ENCODE measurements at regions not wholly inside any gene's neighbourhood (a gene's known extent, or its start where the extent isn't known, plus 50 kb on each side); places are given as distances from the start of the nearest gene placed in this dataset.

DNA sequence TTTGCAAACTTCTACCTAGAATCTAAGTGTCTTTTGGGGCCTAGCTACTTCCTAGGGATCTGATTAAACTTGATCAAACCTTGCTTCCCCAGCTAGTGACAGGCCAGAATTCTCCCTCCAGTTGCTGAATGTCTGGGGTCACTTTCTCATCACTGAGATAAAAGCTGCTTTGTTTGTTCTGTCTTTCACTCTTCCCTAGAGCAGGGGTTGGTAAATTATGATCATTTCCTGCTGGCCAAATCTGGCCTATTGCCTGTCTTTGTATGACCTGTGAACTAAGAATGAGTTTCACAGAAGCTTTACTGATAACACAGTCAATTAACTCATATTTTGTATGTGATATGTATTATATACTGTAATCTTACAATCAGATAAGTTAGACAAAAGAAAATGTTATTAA is 157.8 kb upstream of the AADAT start:
- no peak for DNase-seq
- TF ChIP-seq, protein P1, sequence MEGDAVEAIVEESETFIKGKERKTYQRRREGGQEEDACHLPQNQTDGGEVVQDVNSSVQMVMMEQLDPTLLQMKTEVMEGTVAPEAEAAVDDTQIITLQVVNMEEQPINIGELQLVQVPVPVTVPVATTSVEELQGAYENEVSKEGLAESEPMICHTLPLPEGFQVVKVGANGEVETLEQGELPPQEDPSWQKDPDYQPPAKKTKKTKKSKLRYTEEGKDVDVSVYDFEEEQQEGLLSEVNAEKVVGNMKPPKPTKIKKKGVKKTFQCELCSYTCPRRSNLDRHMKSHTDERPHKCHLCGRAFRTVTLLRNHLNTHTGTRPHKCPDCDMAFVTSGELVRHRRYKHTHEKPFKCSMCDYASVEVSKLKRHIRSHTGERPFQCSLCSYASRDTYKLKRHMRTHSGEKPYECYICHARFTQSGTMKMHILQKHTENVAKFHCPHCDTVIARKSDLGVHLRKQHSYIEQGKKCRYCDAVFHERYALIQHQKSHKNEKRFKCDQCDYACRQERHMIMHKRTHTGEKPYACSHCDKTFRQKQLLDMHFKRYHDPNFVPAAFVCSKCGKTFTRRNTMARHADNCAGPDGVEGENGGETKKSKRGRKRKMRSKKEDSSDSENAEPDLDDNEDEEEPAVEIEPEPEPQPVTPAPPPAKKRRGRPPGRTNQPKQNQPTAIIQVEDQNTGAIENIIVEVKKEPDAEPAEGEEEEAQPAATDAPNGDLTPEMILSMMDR (IDR thresholded peaks at IDR 0.05; ENCODE audit: low read depth, low read length), result no peak

DNA sequence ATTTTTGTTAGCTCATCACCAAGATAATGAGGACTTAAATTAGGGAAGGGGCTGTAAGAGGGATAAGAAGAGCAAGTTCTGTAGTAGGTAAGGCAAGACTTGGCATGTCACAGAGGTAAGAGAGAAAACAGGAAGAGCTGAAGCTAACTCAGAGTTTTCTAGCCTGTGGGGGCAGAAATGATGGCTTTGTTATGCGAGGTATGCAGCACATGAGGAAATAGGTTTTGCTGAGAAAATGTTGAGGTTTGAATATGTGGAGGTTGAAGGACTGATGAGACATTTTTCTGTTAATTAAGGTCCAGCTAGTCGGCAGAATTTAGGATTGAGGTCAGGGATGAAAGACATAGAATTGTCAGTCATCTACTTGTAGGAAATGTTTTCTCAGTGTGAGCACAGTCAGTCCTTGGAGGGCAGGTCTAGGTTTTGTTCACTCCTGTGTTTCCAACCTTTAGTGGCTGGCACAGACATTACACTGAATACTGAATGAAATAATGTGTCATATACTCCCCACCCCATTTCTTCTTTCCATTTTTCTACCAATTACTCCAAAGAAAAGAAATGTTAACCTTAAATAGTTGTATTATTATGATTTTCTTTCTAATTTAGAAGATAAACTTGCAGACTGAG is 154.0 kb upstream of the AADAT start:
- H3K9me3 ChIP-seq, result no peaks in the 10 kb centered on the region
- no peaks in the 10 kb centered on the region for H3K27me3 ChIP-seq
- DNase-seq, result no peak
- TF ChIP-seq, protein P1 (IDR thresholded peaks at IDR 0.05; ENCODE audit: low read depth, low read length), result no peak
- H3K4me1 ChIP-seq, result no peaks in the 10 kb centered on the region
- H3K4me3 ChIP-seq (ENCODE audit: low read depth, low read length), result no peak overlapping the region
- H3K36me3 ChIP-seq, result no peaks in the 10 kb centered on the region

More for the DNA sequence above, 157.8 kb upstream of the AADAT start:
- Histone ChIP-seq H3K9me3 (no peaks in the 10 kb centered on the region), H3K36me3 (no peaks in the 10 kb centered on the region), H3K4me1 (no peaks in the 10 kb centered on the region), H3K27me3 (no peaks in the 10 kb centered on the region), H3K4me3 (ENCODE audit: low read depth, low read length) (no peak overlapping the region)

DNA sequence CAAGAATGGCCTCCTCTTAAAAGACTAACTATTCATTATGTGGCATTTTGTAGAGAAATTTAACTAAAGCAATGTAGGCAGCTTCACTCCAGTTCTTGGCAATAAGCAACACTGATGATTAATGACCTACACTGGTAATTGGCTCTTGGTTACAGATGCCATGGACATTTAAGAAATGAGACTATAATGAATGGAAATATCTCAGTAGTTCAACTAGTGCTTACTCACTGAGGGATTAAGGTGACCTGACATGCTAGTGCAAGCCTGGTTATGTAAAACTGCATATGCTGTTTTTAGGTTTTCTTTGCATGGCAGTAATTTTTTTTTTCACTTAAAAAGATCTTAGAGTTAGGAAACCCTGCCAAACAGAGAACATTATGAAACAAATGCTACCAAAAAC is 152.7 kb upstream of the AADAT start:
- H3K4me3 ChIP-seq (ENCODE audit: low read depth, low read length), result no peak overlapping the region
- no peaks in the 10 kb centered on the region for H3K4me1 ChIP-seq
- H3K27me3 ChIP-seq, result no peaks in the 10 kb centered on the region
- TF ChIP-seq, protein P1 (IDR thresholded peaks at IDR 0.05; ENCODE audit: low read depth, low read length), result no peak
- no peaks in the 10 kb centered on the region for H3K36me3 ChIP-seq
- no peaks in the 10 kb centered on the region for H3K9me3 ChIP-seq
- DNase-seq, result no peak

DNA sequence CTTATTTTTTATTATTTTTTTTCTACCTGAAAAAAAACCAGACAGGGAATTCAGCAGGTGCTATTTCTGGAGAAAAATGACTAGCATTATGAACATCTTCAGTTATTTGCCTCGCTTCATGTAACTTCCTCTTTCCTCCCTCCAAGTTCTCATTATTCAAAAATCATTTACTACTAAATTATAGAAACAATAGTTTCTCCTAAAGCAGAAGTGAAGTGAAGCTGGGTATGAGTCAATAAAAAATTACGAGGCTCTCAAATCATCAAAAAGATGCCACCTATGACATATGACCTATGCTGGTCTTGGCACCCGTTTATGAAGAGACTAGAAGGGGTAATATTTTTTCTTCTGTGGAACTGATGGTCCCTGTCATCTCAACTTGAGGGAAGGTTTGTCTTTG is 145.0 kb upstream of the AADAT start:
- Histone ChIP-seq H3K27me3 (no peaks in the 10 kb centered on the region), H3K4me1 (no peaks in the 10 kb centered on the region), H3K4me3 (ENCODE audit: low read depth, low read length) (no peak overlapping the region), H3K36me3 (no peaks in the 10 kb centered on the region), H3K9me3 (no peaks in the 10 kb centered on the region)
- TF ChIP-seq, protein P1 (IDR thresholded peaks at IDR 0.05; ENCODE audit: low read depth, low read length), result no peak
- no peak for DNase-seq

DNA sequence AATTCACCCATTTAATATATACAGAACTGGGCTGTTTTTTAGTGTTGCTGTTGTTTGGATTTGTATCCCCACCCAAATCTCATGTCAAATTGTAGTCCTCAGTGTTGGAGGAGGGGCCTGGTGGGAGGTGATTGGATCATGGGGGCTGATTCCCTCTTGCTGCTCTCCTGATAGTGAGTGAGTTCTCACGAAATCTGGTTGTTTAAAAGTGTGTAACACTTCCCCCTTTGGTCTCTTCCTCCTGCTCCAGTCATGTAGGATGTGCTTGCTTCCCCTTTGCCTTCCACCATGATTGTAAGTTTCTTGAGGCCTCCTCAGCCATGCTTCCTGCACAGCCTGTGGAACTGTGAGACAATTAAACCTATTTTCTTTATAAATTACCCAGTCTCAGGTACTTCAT is 141.6 kb upstream of the AADAT start:
- Histone ChIP-seq H3K36me3 (no peaks in the 10 kb centered on the region), H3K4me3 (ENCODE audit: low read depth, low read length) (no peak overlapping the region), H3K27me3 (no peaks in the 10 kb centered on the region), H3K4me1 (no peaks in the 10 kb centered on the region), H3K9me3 (no peaks in the 10 kb centered on the region)
- TF ChIP-seq, protein P1 (IDR thresholded peaks at IDR 0.05; ENCODE audit: low read depth, low read length), result no peak
- no peak for DNase-seq

DNA sequence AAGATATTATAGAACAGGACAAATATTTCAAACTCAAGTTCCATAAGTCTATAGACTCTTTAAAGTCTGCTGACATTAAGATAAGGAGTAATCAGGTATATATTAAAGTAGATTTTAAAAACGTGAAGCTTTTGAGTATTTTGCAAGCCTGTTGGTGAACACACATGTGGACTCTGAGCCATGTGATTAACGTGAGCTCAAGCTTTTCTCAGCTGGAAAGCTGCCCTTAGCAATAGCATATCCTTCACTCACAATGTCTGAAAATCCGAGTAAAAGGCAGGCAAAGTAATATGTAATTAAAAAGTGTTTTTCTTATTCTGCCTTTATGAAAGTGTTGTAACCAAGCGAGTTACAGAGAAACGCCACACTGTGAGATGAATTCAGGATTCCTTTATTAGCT is 140.5 kb upstream of the AADAT start:
- no peak for DNase-seq
- TF ChIP-seq, protein P1 (IDR thresholded peaks at IDR 0.05; ENCODE audit: low read depth, low read length), result no peak
- H3K4me1 ChIP-seq, result no peaks in the 10 kb centered on the region
- H3K9me3 ChIP-seq, result no peaks in the 10 kb centered on the region
- no peaks in the 10 kb centered on the region for H3K27me3 ChIP-seq
- H3K4me3 ChIP-seq (ENCODE audit: low read depth, low read length), result no peak overlapping the region
- no peaks in the 10 kb centered on the region for H3K36me3 ChIP-seq
